ENCODE measurements at regions not wholly inside any gene's neighbourhood (a gene's known extent, or its start where the extent isn't known, plus 50 kb on each side); places are given as distances from the start of the nearest gene placed in this dataset.
A peak's percentile ranks its signal among the peaks of the same experiment; 100 is the strongest.

GRCh38 chr12:94059394-94060368, 88.7 kb upstream of the PLXNC1 start:
- H3K4me1 ChIP-seq = peaks cover 11% of the 10 kb centered on the region
- no peak for TF ChIP-seq CTCF (IDR thresholded peaks at IDR 0.05)
- H3K4me3 ChIP-seq = no peak overlapping the region
- DNase-seq = no peak
- H3K27me3 ChIP-seq = no peaks in the 10 kb centered on the region
- no peaks in the 10 kb centered on the region for H3K9me3 ChIP-seq
- intact Hi-C loops (cut with DNase I) = no loop called here
- H3K36me3 ChIP-seq = no peaks in the 10 kb centered on the region
- peak; percentile 51 for ATAC-seq
- no peak overlapping the region for H3K27ac ChIP-seq

GRCh38 chr12:94062194-94062593, 86.2 kb upstream of the PLXNC1 start:
- ATAC-seq (no peak), DNase-seq (no peak)
- Histone ChIP-seq H3K27ac (no peak overlapping the region), H3K27me3 (no peaks in the 10 kb centered on the region), H3K9me3 (no peaks in the 10 kb centered on the region), H3K36me3 (no peaks in the 10 kb centered on the region), H3K4me3 (no peak overlapping the region), H3K4me1 (peaks cover 11% of the 10 kb centered on the region)
- TF ChIP-seq CTCF (IDR thresholded peaks at IDR 0.05) = no peak
- intact Hi-C loops (cut with DNase I) = no loop called here

- Histone ChIP-seq H3K4me3 (no peak overlapping the region), H3K27ac (peak overlapping the region; percentile 24), H3K4me1 (peaks cover 11% of the 10 kb centered on the region), H3K9me3 (no peaks in the 10 kb centered on the region), H3K36me3 (no peaks in the 10 kb centered on the region), H3K27me3 (no peaks in the 10 kb centered on the region)
- no peak for TF ChIP-seq CTCF (IDR thresholded peaks at IDR 0.05)
- intact Hi-C loops (cut with DNase I) = no loop called here
- DNase-seq (peak; percentile 76), ATAC-seq (peak; percentile 94)
These were observed 85.4 kb upstream of the PLXNC1 start for GRCh38 chr12:94062796-94063635.

- H3K4me3 ChIP-seq = no peak overlapping the region
- H3K4me1 ChIP-seq = peaks cover 8% of the 10 kb centered on the region
- no peak for TF ChIP-seq CTCF (IDR thresholded peaks at IDR 0.05)
- no peaks in the 10 kb centered on the region for H3K9me3 ChIP-seq
- no peaks in the 10 kb centered on the region for H3K36me3 ChIP-seq
- intact Hi-C loops (cut with DNase I) = no loop called here
- no peak for DNase-seq
- H3K27ac ChIP-seq = no peak overlapping the region
- H3K27me3 ChIP-seq = no peaks in the 10 kb centered on the region
- ATAC-seq = no peak
These were observed 77.9 kb upstream of the PLXNC1 start for GRCh38 chr12:94070520-94070919.

GRCh38 chr12:94071258-94071657, 77.1 kb upstream of the PLXNC1 start:
- Histone ChIP-seq H3K4me3 (no peak overlapping the region), H3K36me3 (no peaks in the 10 kb centered on the region), H3K4me1 (peaks cover 11% of the 10 kb centered on the region), H3K27ac (no peak overlapping the region), H3K9me3 (no peaks in the 10 kb centered on the region), H3K27me3 (no peaks in the 10 kb centered on the region)
- no peak for TF ChIP-seq CTCF (IDR thresholded peaks at IDR 0.05)
- intact Hi-C loops (cut with DNase I) = no loop called here
- DNase-seq = no peak
- no peak for ATAC-seq

Data from upper lobe of right lung (tissue), 1 donor.